Activated CD8-positive, alpha-beta memory T cell treated with anti-CD3 and anti-CD28 coated beads, Interleukin-2, amount 50 U/mL, for 48 hours (primary cell): ENCODE measurements at regions not wholly inside any gene's neighbourhood (a gene's known extent, or its start where the extent isn't known, plus 50 kb on each side); places are given as distances from the start of the nearest gene placed in this dataset.

Source experiments
- DNase-seq: peaks from one replicate; pipeline ENCODE4 v3.0.0-alpha.2; 2020

- no peak for DNase-seq
Observed at GRCh38 chr2:145689277-145689676, 1169.4 kb upstream of the ZEB2 start.

GRCh38 chr2:145688156-145688555 is 1168.2 kb upstream of the ZEB2 start:
- no peak for DNase-seq

GRCh38 chr2:145687442-145688134 is 1167.7 kb upstream of the ZEB2 start:
- DNase-seq, result no peak

- no peak for DNase-seq
Observed at GRCh38 chr2:145685383-145686050, 1165.6 kb upstream of the ZEB2 start.

- no peak for DNase-seq
Observed at GRCh38 chr2:145682546-145683157, 1162.7 kb upstream of the ZEB2 start.

- DNase-seq, result no peak
Observed at GRCh38 chr2:145680276-145680675, 1160.4 kb upstream of the ZEB2 start.

- DNase-seq, result no peak
Observed at GRCh38 chr2:145677371-145677770, 1157.5 kb upstream of the ZEB2 start.

GRCh38 chr2:145674705-145675104 is 1154.8 kb upstream of the ZEB2 start:
- no peak for DNase-seq

GRCh38 chr2:145669301-145669700 is 1149.4 kb upstream of the ZEB2 start:
- DNase-seq, result no peak

- no peak for DNase-seq
Observed at GRCh38 chr2:145666552-145666951, 1146.6 kb upstream of the ZEB2 start.

GRCh38 chr2:145657265-145657664 is 1137.3 kb upstream of the ZEB2 start:
- no peak for DNase-seq

GRCh38 chr2:145655165-145655765 is 1135.3 kb upstream of the ZEB2 start:
- no peak for DNase-seq

GRCh38 chr2:145654746-145655145 is 1134.8 kb upstream of the ZEB2 start:
- DNase-seq, result no peak

GRCh38 chr2:145654156-145654555 is 1134.2 kb upstream of the ZEB2 start:
- DNase-seq, result no peak

- DNase-seq, result no peak
Observed at GRCh38 chr2:145653553-145653952, 1133.6 kb upstream of the ZEB2 start.

- DNase-seq, result no peak
Observed at GRCh38 chr2:145652571-145653545, 1132.9 kb upstream of the ZEB2 start.

GRCh38 chr2:145652036-145652435 is 1132.1 kb upstream of the ZEB2 start:
- no peak for DNase-seq

GRCh38 chr2:145650226-145650625 is 1130.3 kb upstream of the ZEB2 start:
- no peak for DNase-seq

- no peak for DNase-seq
Observed at GRCh38 chr2:145649061-145649460, 1129.1 kb upstream of the ZEB2 start.

- no peak for DNase-seq
Observed at GRCh38 chr2:145644820-145645302, 1124.9 kb upstream of the ZEB2 start.

- DNase-seq, result no peak
Observed at GRCh38 chr2:145638675-145639074, 1118.8 kb upstream of the ZEB2 start.

- no peak for DNase-seq
Observed at GRCh38 chr2:145635706-145636427, 1115.9 kb upstream of the ZEB2 start.
